ENCODE measurements at regions not wholly inside any gene's neighbourhood (a gene's known extent, or its start where the extent isn't known, plus 50 kb on each side); places are given as distances from the start of the nearest gene placed in this dataset.

DNA sequence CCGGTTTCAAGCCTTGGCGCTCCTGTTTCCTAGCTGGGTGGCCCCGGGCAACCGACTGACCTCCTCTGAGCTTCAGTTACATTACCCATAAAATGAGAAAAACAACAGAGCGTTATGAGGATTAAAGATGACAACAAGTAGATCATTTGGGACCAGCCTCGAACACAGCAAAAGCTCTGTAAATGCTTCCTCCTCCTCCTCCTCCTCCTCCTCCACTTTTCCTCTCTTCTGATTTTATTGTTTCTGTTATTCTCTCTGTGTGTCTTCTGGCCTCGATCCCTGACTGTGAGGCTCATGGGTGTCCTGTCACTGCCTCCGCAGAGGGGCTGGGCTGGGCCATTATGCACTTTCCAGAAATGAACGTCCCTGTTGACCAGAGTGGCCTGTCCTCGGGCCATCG lies 176.2 kb downstream of the URI1 start:
- Mint-ChIP-seq H3K4me1 (peaks cover 4% of the 10 kb centered on the region), H3K9me3 (peaks cover 7% of the 10 kb centered on the region), H3K4me3 (no peak overlapping the region), H3K27ac (no peak overlapping the region), H3K27me3 (peaks cover 7% of the 10 kb centered on the region), H3K36me3 (no peaks in the 10 kb centered on the region)
- ATAC-seq (ENCODE audit: low read depth) (no peak), DNase-seq (ENCODE audit: low spot score in 2 of 2) (no peak)

DNA sequence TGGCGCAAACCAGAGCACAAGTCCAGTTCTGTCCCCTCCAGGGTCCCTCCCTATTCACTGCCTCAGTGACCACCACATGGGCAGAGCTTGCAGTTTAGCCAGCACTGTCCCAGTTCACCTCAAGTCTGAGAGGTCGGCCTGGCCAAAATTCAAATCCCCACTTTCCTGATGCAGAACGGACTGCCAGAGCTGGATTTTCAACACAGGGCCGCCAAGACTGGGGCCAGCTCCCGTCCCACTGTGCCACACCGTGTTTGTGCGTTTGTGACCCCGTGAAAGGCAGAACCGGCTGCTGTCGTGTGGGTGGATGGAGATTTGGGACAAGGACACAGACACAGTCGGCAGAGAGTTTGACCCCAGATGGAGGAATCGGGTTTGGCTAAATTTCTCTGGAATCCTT lies 176.7 kb downstream of the URI1 start:
- Mint-ChIP-seq H3K4me3 (no peak overlapping the region), H3K27ac (no peak overlapping the region), H3K4me1 (peaks cover 4% of the 10 kb centered on the region), H3K27me3 (peaks cover 8% of the 10 kb centered on the region), H3K36me3 (no peaks in the 10 kb centered on the region), H3K9me3 (peaks cover 7% of the 10 kb centered on the region)
- no peak for ATAC-seq (ENCODE audit: low read depth)
- DNase-seq (ENCODE audit: low spot score in 2 of 2): no peak

DNA sequence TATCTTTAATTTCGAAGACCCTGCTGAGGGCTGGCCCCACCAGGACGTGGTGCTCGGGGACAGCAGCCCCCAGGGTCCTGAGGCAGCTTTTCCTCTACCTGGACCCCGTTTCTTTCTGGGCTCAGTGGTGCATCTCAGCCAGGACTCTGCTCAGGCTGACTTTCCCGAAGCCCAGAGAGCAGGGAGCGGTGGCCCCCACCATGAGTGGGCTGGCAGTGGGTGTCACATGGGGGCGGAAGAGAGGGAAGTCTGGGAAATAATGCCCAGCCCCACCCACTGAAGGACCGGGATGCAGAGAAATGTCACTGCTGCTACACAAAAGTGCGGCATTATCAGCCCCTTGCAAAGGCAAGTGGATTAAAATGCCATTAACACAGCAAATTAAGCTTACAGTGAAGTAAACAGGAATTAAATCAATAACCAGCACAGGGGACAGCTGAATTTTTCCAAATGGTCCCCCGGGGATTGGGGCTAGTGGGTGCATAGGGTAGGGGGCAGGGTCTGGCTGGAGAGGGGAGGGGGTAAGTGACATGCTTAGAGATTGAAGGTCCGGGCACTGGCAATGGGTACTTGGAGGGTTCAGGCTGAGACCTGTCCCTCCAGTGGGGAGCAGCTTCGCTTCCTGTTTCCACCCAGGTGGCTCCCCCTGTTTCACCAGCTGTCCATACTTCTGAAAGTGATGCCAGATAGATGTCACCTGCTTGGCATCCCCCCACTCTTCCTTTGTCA lies 177.3 kb downstream of the URI1 start:
- Mint-ChIP-seq H3K36me3 (no peaks in the 10 kb centered on the region), H3K9me3 (peaks cover 7% of the 10 kb centered on the region), H3K27ac (no peak overlapping the region), H3K4me1 (peaks cover 4% of the 10 kb centered on the region), H3K27me3 (peaks cover 9% of the 10 kb centered on the region), H3K4me3 (no peak overlapping the region)
- ATAC-seq (ENCODE audit: low read depth): no peak
- DNase-seq (ENCODE audit: low spot score in 2 of 2): no peak

DNA sequence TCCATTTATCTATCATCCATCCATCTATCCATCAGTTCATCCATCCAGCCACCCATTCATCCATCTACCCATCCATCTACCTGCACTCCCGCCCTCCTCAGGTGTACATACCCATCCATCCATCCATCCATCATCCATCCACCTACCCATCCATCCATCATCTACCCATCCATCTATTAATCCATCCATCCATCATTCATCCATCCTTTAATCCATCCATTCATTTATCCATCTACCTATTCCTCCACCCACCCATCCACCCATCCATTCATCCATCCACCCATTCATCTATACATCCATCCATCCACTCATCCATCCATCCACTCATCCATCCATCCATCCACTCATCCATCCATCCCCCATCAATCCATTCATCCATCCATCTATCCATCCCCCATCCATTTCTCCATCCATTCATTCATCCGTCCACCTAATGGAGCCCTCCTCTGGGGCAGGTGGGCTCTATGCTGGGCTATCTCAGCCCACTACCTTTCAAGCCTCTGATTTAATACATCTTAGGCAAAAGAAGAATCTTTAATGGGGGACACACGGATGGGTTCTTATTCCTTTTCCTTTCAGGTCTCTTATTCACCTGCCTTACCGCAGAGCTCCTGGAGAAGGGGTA lies 178.9 kb downstream of the URI1 start:
- Mint-ChIP-seq H3K9me3 (peaks cover 9% of the 10 kb centered on the region), H3K36me3 (no peaks in the 10 kb centered on the region), H3K4me1 (peaks cover 4% of the 10 kb centered on the region), H3K27me3 (peaks cover 11% of the 10 kb centered on the region), H3K27ac (no peak overlapping the region), H3K4me3 (no peak overlapping the region)
- DNase-seq (ENCODE audit: low spot score in 2 of 2): no peak
- ATAC-seq (ENCODE audit: low read depth): no peak

DNA sequence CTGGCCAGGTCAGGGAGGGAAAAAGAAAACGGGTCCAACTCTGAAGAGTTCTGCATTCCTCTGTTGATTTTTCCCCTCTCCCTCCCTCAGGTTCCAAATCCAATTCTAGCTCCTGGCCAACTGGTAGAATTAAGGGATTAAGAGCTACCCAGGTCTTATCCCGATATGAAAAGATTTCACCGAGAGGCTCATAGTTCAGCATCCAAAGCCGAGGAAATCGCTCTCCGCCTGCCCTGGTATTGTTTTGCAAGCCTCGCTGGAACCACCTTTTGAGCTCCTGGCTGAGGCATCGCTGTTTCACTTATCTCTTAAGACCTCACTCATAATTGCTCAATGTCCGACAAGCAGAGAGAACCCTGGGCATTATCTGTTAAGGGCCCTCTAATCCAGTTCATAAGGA lies 180.4 kb downstream of the URI1 start:
- DNase-seq (ENCODE audit: low spot score in 2 of 2) (no peak), ATAC-seq (ENCODE audit: low read depth) (no peak)
- H3K4me1 Mint-ChIP-seq: peaks cover 4% of the 10 kb centered on the region
- peaks cover 13% of the 10 kb centered on the region for H3K27me3 Mint-ChIP-seq
- H3K4me3 Mint-ChIP-seq: no peak overlapping the region
- no peaks in the 10 kb centered on the region for H3K36me3 Mint-ChIP-seq
- H3K9me3 Mint-ChIP-seq: peaks cover 9% of the 10 kb centered on the region
- H3K27ac Mint-ChIP-seq: no peak overlapping the region

DNA sequence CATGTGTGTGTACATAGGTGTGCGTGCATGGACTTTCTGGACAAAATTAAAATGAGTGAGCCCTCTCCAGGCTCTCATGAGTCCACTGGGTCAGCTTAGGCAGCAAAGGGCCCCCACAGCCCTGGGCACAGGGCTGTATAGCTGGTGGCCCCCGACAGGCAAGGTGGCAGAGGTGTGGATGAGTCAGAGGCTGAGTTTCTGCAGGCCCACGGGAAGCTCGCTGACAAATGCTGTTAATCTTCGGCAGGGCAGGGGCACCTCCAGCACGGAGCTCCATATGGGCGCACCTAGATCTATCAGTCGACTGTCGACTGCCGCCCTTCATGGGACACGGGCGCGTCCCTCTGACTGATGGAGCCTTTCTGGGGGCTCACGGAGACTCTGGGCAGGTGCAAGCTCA lies 181.1 kb downstream of the URI1 start:
- H3K4me3 Mint-ChIP-seq: no peak overlapping the region
- no peak overlapping the region for H3K27ac Mint-ChIP-seq
- ATAC-seq (ENCODE audit: low read depth): no peak
- DNase-seq (ENCODE audit: low spot score in 2 of 2): no peak
- no peaks in the 10 kb centered on the region for H3K36me3 Mint-ChIP-seq
- peaks cover 13% of the 10 kb centered on the region for H3K27me3 Mint-ChIP-seq
- peaks cover 9% of the 10 kb centered on the region for H3K9me3 Mint-ChIP-seq
- H3K4me1 Mint-ChIP-seq: peaks cover 4% of the 10 kb centered on the region

DNA sequence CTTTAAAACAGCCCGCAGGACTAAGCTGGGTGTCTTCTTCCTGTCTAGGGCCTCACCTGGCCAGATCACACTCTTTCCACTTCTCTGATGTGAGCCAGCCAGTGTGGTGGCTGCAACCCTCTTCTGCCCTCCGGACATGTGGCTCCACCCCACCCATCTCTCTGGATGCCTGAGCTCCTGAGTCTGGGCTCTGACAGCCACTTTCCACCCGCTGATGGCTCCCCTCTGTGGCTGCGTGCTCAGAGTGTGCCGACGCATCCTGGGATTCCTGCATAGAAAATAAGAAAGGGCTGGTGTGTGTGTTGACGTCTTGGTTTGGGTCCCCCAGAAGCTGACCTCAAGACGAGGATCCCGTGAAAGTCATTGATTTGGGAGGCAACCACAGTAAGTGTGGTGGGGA lies 181.6 kb downstream of the URI1 start:
- no peaks in the 10 kb centered on the region for H3K36me3 Mint-ChIP-seq
- ATAC-seq (ENCODE audit: low read depth) (no peak), DNase-seq (ENCODE audit: low spot score in 2 of 2) (no peak)
- no peak overlapping the region for H3K4me3 Mint-ChIP-seq
- peaks cover 4% of the 10 kb centered on the region for H3K4me1 Mint-ChIP-seq
- peaks cover 13% of the 10 kb centered on the region for H3K27me3 Mint-ChIP-seq
- H3K9me3 Mint-ChIP-seq: peaks cover 9% of the 10 kb centered on the region
- no peak overlapping the region for H3K27ac Mint-ChIP-seq

DNA sequence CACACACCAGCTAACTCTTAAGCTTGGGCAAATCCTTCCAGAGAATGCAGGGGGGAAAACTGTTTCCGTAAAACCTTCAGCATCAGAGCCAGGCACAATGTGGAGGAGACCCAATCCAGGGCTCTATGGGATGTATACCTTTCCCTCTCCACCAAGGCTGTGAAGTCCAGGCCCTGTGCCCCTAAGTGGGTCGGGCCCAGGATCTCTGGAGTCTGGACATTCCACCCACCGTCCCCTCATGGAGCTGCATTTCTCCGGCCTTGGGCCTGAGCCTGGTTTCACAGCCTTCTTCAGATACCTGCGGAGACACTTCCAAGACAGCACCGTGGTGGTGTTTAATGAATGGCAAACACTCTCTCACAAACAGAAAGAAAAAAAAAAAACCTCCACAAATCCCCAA lies 186.2 kb downstream of the URI1 start:
- H3K27me3 Mint-ChIP-seq: peaks cover 6% of the 10 kb centered on the region
- no peak overlapping the region for H3K27ac Mint-ChIP-seq
- peaks cover 6% of the 10 kb centered on the region for H3K9me3 Mint-ChIP-seq
- ATAC-seq (ENCODE audit: low read depth): no peak
- no peaks in the 10 kb centered on the region for H3K36me3 Mint-ChIP-seq
- DNase-seq (ENCODE audit: low spot score in 2 of 2): no peak
- no peak overlapping the region for H3K4me3 Mint-ChIP-seq
- H3K4me1 Mint-ChIP-seq: no peaks in the 10 kb centered on the region

DNA sequence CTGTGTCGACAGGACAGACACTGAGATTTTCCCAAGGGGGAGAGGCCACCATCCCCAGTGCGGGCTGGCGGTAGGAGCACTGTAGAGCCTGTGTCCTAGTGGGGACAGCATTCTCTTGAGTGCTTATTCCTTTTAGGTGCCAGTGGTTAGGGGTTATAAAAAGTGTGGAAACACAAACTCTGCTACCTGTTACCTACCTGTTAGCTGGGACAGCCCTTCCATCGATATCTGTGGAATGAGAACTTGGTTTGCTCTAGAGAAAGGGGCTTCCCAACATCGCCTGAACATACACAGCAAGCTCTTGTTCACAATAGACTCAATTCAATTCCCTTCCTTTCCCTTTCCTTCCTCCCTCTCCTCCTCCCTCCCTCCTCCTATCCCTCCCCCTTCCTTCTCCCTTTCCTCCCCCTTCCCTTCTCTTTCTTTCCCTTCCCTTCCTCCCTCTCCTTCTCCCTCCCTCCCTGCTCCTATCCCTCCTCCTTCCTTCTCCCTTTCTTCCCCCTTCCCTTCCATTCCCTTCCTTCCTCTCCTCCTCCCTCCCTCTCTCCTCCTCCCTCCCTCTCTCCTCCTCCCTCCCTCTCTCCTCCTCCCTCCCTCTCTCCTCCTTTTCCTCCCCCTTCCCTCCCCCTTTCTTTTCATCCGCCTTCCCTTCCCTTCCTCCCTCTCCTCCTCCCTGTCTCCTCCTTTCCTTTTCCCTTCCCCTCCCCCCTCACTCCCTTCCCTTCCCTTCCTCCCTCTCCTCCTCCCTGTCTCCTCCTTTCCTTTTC lies 188.5 kb downstream of the URI1 start:
- Mint-ChIP-seq H3K4me3 (no peak overlapping the region), H3K4me1 (no peaks in the 10 kb centered on the region), H3K27ac (no peak overlapping the region), H3K36me3 (no peaks in the 10 kb centered on the region), H3K27me3 (peaks cover 6% of the 10 kb centered on the region), H3K9me3 (peaks cover 7% of the 10 kb centered on the region)
- DNase-seq (ENCODE audit: low spot score in 2 of 2): no peak
- no peak for ATAC-seq (ENCODE audit: low read depth)

DNA sequence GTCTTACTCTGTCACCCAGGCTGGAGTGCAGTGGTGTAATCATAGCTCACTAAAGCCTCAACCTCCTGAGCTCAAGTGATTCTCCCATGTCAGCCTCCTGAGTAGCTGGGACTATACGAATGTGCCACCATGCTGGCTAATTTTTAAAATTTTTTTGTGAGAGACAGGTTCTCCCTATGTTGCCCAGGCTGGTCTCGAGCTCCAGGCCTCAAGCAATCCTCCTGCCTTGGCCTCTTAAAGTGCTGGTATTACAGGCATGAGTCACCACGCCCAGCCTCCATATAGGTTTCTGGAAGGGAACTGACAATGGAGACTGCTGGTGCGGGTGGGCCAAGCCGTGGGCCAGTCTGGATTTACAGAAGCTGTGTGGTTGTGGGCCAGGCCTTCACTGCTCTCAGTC lies 189.2 kb downstream of the URI1 start:
- H3K27ac Mint-ChIP-seq: no peak overlapping the region
- ATAC-seq (ENCODE audit: low read depth): no peak
- H3K4me3 Mint-ChIP-seq: no peak overlapping the region
- no peaks in the 10 kb centered on the region for H3K4me1 Mint-ChIP-seq
- peaks cover 6% of the 10 kb centered on the region for H3K27me3 Mint-ChIP-seq
- no peaks in the 10 kb centered on the region for H3K36me3 Mint-ChIP-seq
- H3K9me3 Mint-ChIP-seq: peaks cover 7% of the 10 kb centered on the region
- no peak for DNase-seq (ENCODE audit: low spot score in 2 of 2)

DNA sequence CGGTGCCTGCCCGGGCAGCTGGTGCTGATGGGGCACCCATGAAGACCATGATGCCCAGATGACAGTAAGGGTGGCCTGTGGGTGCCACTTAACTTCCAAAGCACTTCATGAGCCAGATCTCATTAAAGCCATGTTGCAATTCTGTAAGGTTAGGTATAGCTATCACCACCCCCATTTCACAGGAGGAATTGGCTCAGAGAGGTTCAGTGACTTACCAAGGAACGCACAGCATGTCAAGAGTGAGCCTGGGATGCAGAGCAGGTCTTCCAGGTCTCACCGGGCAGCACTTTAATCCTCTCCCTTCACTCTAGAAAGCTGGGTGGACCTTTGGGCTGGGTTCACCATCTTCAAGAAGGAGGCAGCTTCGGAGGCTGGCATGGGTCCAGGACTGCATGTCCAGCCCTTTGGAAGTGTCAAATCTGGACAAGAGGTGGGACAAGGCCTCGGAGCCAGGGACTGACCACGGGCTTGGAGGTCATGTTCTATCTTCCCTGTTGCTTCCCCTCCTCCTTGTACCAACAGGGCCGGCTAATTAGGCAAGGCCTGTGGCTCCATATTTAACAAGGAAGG lies 189.8 kb downstream of the URI1 start:
- Mint-ChIP-seq H3K36me3 (no peaks in the 10 kb centered on the region), H3K4me3 (no peak overlapping the region), H3K9me3 (peaks cover 7% of the 10 kb centered on the region), H3K27me3 (peaks cover 6% of the 10 kb centered on the region), H3K27ac (no peak overlapping the region), H3K4me1 (no peaks in the 10 kb centered on the region)
- DNase-seq (ENCODE audit: low spot score in 2 of 2): no peak
- ATAC-seq (ENCODE audit: low read depth): no peak

DNA sequence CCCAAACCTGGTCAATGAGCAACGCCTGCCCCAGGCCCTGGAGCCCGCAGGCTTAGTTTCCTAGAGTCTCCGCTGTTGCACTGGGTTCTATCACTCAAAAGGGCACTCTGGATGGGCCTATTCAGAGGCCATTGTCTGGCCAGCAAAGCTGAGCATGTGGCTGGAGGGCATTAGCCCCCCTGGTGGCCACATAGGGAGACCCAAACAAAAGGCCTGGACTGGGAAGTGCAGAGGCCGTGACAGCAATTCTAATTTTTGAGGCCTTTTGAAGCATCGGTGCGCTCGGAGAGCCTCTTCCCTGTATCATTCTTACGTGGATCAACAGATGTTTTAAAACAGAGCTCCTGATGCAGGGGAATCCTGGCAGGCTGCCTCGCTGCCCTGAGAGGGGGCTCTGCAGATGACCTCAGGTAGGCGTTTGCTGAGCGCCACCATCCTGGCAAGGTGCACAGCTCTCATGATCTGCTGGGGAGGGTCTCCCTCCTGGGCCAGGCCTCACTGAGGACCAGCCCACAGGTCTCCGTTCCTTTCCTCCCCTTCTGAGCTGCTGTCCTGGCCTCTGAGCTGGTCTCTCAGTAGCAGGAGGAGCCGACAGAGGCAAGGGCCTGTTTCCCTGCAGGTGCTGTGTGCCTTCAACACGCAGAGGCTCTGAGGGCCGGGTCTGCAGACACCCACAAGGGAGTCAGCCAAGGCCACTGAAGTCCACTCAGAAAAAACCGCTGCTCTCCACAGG lies 190.5 kb downstream of the URI1 start:
- no peak for ATAC-seq (ENCODE audit: low read depth)
- H3K27ac Mint-ChIP-seq: no peak overlapping the region
- H3K36me3 Mint-ChIP-seq: no peaks in the 10 kb centered on the region

DNA sequence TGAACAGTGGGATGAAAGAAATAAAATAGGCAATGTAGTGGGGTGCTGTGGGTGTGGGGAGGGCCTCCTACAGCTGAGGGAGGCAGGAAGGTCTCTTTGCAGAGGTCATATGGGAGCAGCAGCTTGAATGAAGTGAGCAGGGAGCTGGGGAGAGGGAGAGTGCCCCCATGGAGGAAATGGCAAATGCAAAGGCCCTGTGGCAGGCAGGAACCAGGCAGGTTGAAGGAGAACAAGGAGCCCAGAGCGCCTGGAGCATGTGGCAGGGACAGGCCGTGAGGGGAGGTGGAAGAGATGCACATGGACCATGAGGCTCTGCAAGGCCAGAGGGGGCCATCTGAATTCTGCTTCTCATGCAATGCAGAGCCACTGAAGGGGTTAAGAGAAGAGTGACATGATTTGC lies 191.8 kb downstream of the URI1 start:
- Mint-ChIP-seq H3K4me3 (no peak overlapping the region), H3K27ac (no peak overlapping the region), H3K4me1 (no peaks in the 10 kb centered on the region), H3K27me3 (peaks cover 4% of the 10 kb centered on the region), H3K9me3 (peaks cover 7% of the 10 kb centered on the region), H3K36me3 (no peaks in the 10 kb centered on the region)
- DNase-seq (ENCODE audit: low spot score in 2 of 2): no peak
- no peak for ATAC-seq (ENCODE audit: low read depth)

More for the DNA sequence above, 190.5 kb downstream of the URI1 start:
- Mint-ChIP-seq H3K9me3 (peaks cover 7% of the 10 kb centered on the region), H3K4me1 (no peaks in the 10 kb centered on the region), H3K4me3 (no peak overlapping the region), H3K27me3 (peaks cover 4% of the 10 kb centered on the region)
- DNase-seq (ENCODE audit: low spot score in 2 of 2): no peak

Data from memory B cell (primary cell).